HG03457 (cell line): ENCODE measurements at regions not wholly inside any gene's neighbourhood (a gene's known extent, or its start where the extent isn't known, plus 50 kb on each side); places are given as distances from the start of the nearest gene placed in this dataset.

ENCODE experiments used
- ATAC-seq: cut with Tn5 transposase; IDR thresholded peaks from one replicate; pipeline ENCODE4 v1.9.1; 2021; ENCODE audit warnings: moderate number of reproducible peaks; ENCODE audit not compliant: unreplicated experiment

- no peak for ATAC-seq
Observed at GRCh38 chr2:144285324-144285723, 234.6 kb downstream of the ZEB2 start.

- ATAC-seq, result no peak
Observed at GRCh38 chr2:144281476-144281875, 238.4 kb downstream of the ZEB2 start.

- ATAC-seq, result no peak
Observed at GRCh38 chr2:144280009-144280408, 239.9 kb downstream of the ZEB2 start.

- no peak for ATAC-seq
Observed at GRCh38 chr2:144279165-144279564, 240.8 kb downstream of the ZEB2 start.

- ATAC-seq, result no peak
Observed at GRCh38 chr2:144277622-144278354, 242.1 kb downstream of the ZEB2 start.

- no peak for ATAC-seq
Observed at GRCh38 chr2:144275340-144275739, 244.6 kb downstream of the ZEB2 start.

- no peak for ATAC-seq
Observed at GRCh38 chr2:144274131-144274530, 245.8 kb downstream of the ZEB2 start.

GRCh38 chr2:144270951-144271350 is 249.0 kb downstream of the ZEB2 start:
- no peak for ATAC-seq

- ATAC-seq, result no peak
Observed at GRCh38 chr2:144268036-144268678, 251.8 kb downstream of the ZEB2 start.

- peak; percentile 92 for ATAC-seq
Observed at GRCh38 chr2:144267239-144267638, 252.7 kb downstream of the ZEB2 start.

- no peak for ATAC-seq
Observed at GRCh38 chr2:144265654-144266053, 254.3 kb downstream of the ZEB2 start.

- ATAC-seq, result no peak
Observed at GRCh38 chr2:144261966-144262365, 258.0 kb downstream of the ZEB2 start.

- no peak for ATAC-seq
Observed at GRCh38 chr2:144261336-144261735, 258.6 kb downstream of the ZEB2 start.

GRCh38 chr2:144259332-144259731 is 260.6 kb downstream of the ZEB2 start:
- no peak for ATAC-seq

- no peak for ATAC-seq
Observed at GRCh38 chr2:144258154-144258553, 261.8 kb downstream of the ZEB2 start.

- no peak for ATAC-seq
Observed at GRCh38 chr2:144256996-144257707, 262.8 kb downstream of the ZEB2 start.

GRCh38 chr2:144254342-144255235 is 265.3 kb downstream of the ZEB2 start:
- ATAC-seq, result no peak

- no peak for ATAC-seq
Observed at GRCh38 chr2:144253743-144254142, 266.2 kb downstream of the ZEB2 start.

- ATAC-seq, result no peak
Observed at GRCh38 chr2:144252694-144253093, 267.2 kb downstream of the ZEB2 start.

- ATAC-seq, result no peak
Observed at GRCh38 chr2:144249035-144249637, 270.8 kb downstream of the ZEB2 start.
